ENCODE measurements at regions not wholly inside any gene's neighbourhood (a gene's known extent, or its start where the extent isn't known, plus 50 kb on each side); places are given as distances from the start of the nearest gene placed in this dataset.

- Histone ChIP-seq H3K36me3 (ENCODE audit: control insufficient read depth, insufficient read depth, low read length) (no peaks in the 10 kb centered on the region), H3K9me3 (ENCODE audit: control insufficient read depth in 2 of 2, low read length in 2 of 2) (no peaks in the 10 kb centered on the region), H3K4me1 (ENCODE audit: control insufficient read depth, insufficient read depth, low read length, poor library complexity, severe bottlenecking) (no peaks in the 10 kb centered on the region), H3K27ac (ENCODE audit: insufficient read depth, low read length, poor library complexity, severe bottlenecking) (no peak overlapping the region), H3K27me3 (ENCODE audit: control insufficient read depth, insufficient read depth, low read length) (no peaks in the 10 kb centered on the region), H3K4me3 (ENCODE audit: low read depth, low read length) (no peak overlapping the region)
- Mint-ChIP-seq H3K9me3 (peaks cover 0 to 12% (median 4%) of the 10 kb centered on the region in 7 donors), H3K27ac (no peak overlapping the region), H3K27me3 (no peaks in the 10 kb centered on the region), H3K4me1 (no peaks in the 10 kb centered on the region), H3K36me3 (no peaks in the 10 kb centered on the region), H3K4me3 (no peak overlapping the region)
- no peak for DNase-seq
- no peak for ATAC-seq (ENCODE audit: low read depth in 2 of 2)
Observed at GRCh38 chr20:39799366-39799965, 837.3 kb downstream of the DHX35 start.

- no peaks in the 10 kb centered on the region for H3K4me1 Mint-ChIP-seq
- H3K36me3 Mint-ChIP-seq = no peaks in the 10 kb centered on the region
- H3K9me3 Mint-ChIP-seq = peaks cover 0 to 12% (median 4%) of the 10 kb centered on the region in 7 donors
- no peaks in the 10 kb centered on the region for H3K27me3 ChIP-seq (ENCODE audit: control insufficient read depth, insufficient read depth, low read length)
- no peak overlapping the region for H3K27ac Mint-ChIP-seq
- no peak for ATAC-seq (ENCODE audit: low read depth in 2 of 2)
- no peaks in the 10 kb centered on the region for H3K4me1 ChIP-seq (ENCODE audit: control insufficient read depth, insufficient read depth, low read length, poor library complexity, severe bottlenecking)
- no peaks in the 10 kb centered on the region for H3K36me3 ChIP-seq (ENCODE audit: control insufficient read depth, insufficient read depth, low read length)
- no peak for DNase-seq
- H3K27ac ChIP-seq (ENCODE audit: insufficient read depth, low read length, poor library complexity, severe bottlenecking) = no peak overlapping the region
- H3K4me3 Mint-ChIP-seq = no peak overlapping the region
- no peak overlapping the region for H3K4me3 ChIP-seq (ENCODE audit: low read depth, low read length)
- no peaks in the 10 kb centered on the region for H3K9me3 ChIP-seq (ENCODE audit: control insufficient read depth in 2 of 2, low read length in 2 of 2)
- H3K27me3 Mint-ChIP-seq = no peaks in the 10 kb centered on the region
Observed at GRCh38 chr20:39795401-39796272, 833.5 kb downstream of the DHX35 start.

GRCh38 chr20:39792334-39792733 is 830.2 kb downstream of the DHX35 start:
- H3K36me3 Mint-ChIP-seq = no peaks in the 10 kb centered on the region
- Histone ChIP-seq H3K9me3 (ENCODE audit: control insufficient read depth in 2 of 2, low read length in 2 of 2) (no peaks in the 10 kb centered on the region), H3K36me3 (ENCODE audit: control insufficient read depth, insufficient read depth, low read length) (no peaks in the 10 kb centered on the region), H3K27ac (ENCODE audit: insufficient read depth, low read length, poor library complexity, severe bottlenecking) (no peak overlapping the region), H3K4me1 (ENCODE audit: control insufficient read depth, insufficient read depth, low read length, poor library complexity, severe bottlenecking) (no peaks in the 10 kb centered on the region), H3K27me3 (ENCODE audit: control insufficient read depth, insufficient read depth, low read length) (no peaks in the 10 kb centered on the region), H3K4me3 (ENCODE audit: low read depth, low read length) (no peak overlapping the region)
- ATAC-seq (ENCODE audit: low read depth in 2 of 2) (no peak), DNase-seq (no peak)
- no peak overlapping the region for H3K27ac Mint-ChIP-seq
- no peak overlapping the region for H3K4me3 Mint-ChIP-seq
- no peaks in the 10 kb centered on the region for H3K27me3 Mint-ChIP-seq
- no peaks in the 10 kb centered on the region for H3K4me1 Mint-ChIP-seq
- peaks cover 0 to 1% (median 0%) of the 10 kb centered on the region in 7 donors for H3K9me3 Mint-ChIP-seq

- Histone ChIP-seq H3K9me3 (ENCODE audit: control insufficient read depth in 2 of 2, low read length in 2 of 2) (no peaks in the 10 kb centered on the region), H3K36me3 (ENCODE audit: control insufficient read depth, insufficient read depth, low read length) (no peaks in the 10 kb centered on the region), H3K4me3 (ENCODE audit: low read depth, low read length) (no peak overlapping the region), H3K27me3 (ENCODE audit: control insufficient read depth, insufficient read depth, low read length) (no peaks in the 10 kb centered on the region), H3K27ac (ENCODE audit: insufficient read depth, low read length, poor library complexity, severe bottlenecking) (no peak overlapping the region), H3K4me1 (ENCODE audit: control insufficient read depth, insufficient read depth, low read length, poor library complexity, severe bottlenecking) (no peaks in the 10 kb centered on the region)
- no peak for ATAC-seq (ENCODE audit: low read depth in 2 of 2)
- no peaks in the 10 kb centered on the region for H3K36me3 Mint-ChIP-seq
- H3K4me1 Mint-ChIP-seq = no peaks in the 10 kb centered on the region
- H3K27me3 Mint-ChIP-seq = no peaks in the 10 kb centered on the region
- H3K9me3 Mint-ChIP-seq = peaks cover 0 to 2% (median 1%) of the 10 kb centered on the region in 7 donors
- H3K27ac Mint-ChIP-seq = no peak overlapping the region
- no peak overlapping the region for H3K4me3 Mint-ChIP-seq
- DNase-seq = no peak
Observed at GRCh38 chr20:39789411-39789810, 827.3 kb downstream of the DHX35 start.

- no peak for ATAC-seq (ENCODE audit: low read depth in 2 of 2)
- H3K4me3 ChIP-seq (ENCODE audit: low read depth, low read length) = no peak overlapping the region
- Mint-ChIP-seq H3K36me3 (no peaks in the 10 kb centered on the region), H3K27ac (no peak overlapping the region), H3K4me3 (no peak overlapping the region), H3K4me1 (no peaks in the 10 kb centered on the region), H3K9me3 (peaks cover 0 to 5% (median 4%) of the 10 kb centered on the region in 7 donors), H3K27me3 (no peaks in the 10 kb centered on the region)
- H3K36me3 ChIP-seq (ENCODE audit: control insufficient read depth, insufficient read depth, low read length) = no peaks in the 10 kb centered on the region
- H3K27me3 ChIP-seq (ENCODE audit: control insufficient read depth, insufficient read depth, low read length) = no peaks in the 10 kb centered on the region
- no peak for DNase-seq
- H3K4me1 ChIP-seq (ENCODE audit: control insufficient read depth, insufficient read depth, low read length, poor library complexity, severe bottlenecking) = no peaks in the 10 kb centered on the region
- no peaks in the 10 kb centered on the region for H3K9me3 ChIP-seq (ENCODE audit: control insufficient read depth in 2 of 2, low read length in 2 of 2)
- H3K27ac ChIP-seq (ENCODE audit: insufficient read depth, low read length, poor library complexity, severe bottlenecking) = no peak overlapping the region
Observed at GRCh38 chr20:39785252-39785917, 823.2 kb downstream of the DHX35 start.

GRCh38 chr20:39784693-39785092 is 822.5 kb downstream of the DHX35 start:
- Histone ChIP-seq H3K9me3 (ENCODE audit: control insufficient read depth in 2 of 2, low read length in 2 of 2) (no peaks in the 10 kb centered on the region), H3K27me3 (ENCODE audit: control insufficient read depth, insufficient read depth, low read length) (no peaks in the 10 kb centered on the region), H3K4me1 (ENCODE audit: control insufficient read depth, insufficient read depth, low read length, poor library complexity, severe bottlenecking) (no peaks in the 10 kb centered on the region), H3K27ac (ENCODE audit: insufficient read depth, low read length, poor library complexity, severe bottlenecking) (no peak overlapping the region), H3K36me3 (ENCODE audit: control insufficient read depth, insufficient read depth, low read length) (no peaks in the 10 kb centered on the region), H3K4me3 (ENCODE audit: low read depth, low read length) (no peak overlapping the region)
- Mint-ChIP-seq H3K27me3 (no peaks in the 10 kb centered on the region), H3K27ac (no peak overlapping the region), H3K4me3 (no peak overlapping the region), H3K36me3 (no peaks in the 10 kb centered on the region), H3K9me3 (peaks cover 0 to 5% (median 4%) of the 10 kb centered on the region in 7 donors), H3K4me1 (no peaks in the 10 kb centered on the region)
- no peak for DNase-seq
- no peak for ATAC-seq (ENCODE audit: low read depth in 2 of 2)

- no peak overlapping the region for H3K4me3 Mint-ChIP-seq
- DNase-seq = no peak
- no peak overlapping the region for H3K4me3 ChIP-seq (ENCODE audit: low read depth, low read length)
- H3K9me3 ChIP-seq (ENCODE audit: control insufficient read depth in 2 of 2, low read length in 2 of 2) = no peaks in the 10 kb centered on the region
- ATAC-seq (ENCODE audit: low read depth in 2 of 2) = no peak
- no peak overlapping the region for H3K27ac ChIP-seq (ENCODE audit: insufficient read depth, low read length, poor library complexity, severe bottlenecking)
- no peak overlapping the region for H3K27ac Mint-ChIP-seq
- no peaks in the 10 kb centered on the region for H3K4me1 Mint-ChIP-seq
- H3K27me3 Mint-ChIP-seq = no peaks in the 10 kb centered on the region
- no peaks in the 10 kb centered on the region for H3K36me3 Mint-ChIP-seq
- no peaks in the 10 kb centered on the region for H3K27me3 ChIP-seq (ENCODE audit: control insufficient read depth, insufficient read depth, low read length)
- no peaks in the 10 kb centered on the region for H3K4me1 ChIP-seq (ENCODE audit: control insufficient read depth, insufficient read depth, low read length, poor library complexity, severe bottlenecking)
- H3K36me3 ChIP-seq (ENCODE audit: control insufficient read depth, insufficient read depth, low read length) = no peaks in the 10 kb centered on the region
- peaks cover 0 to 4% (median 2%) of the 10 kb centered on the region in 7 donors for H3K9me3 Mint-ChIP-seq
Observed at GRCh38 chr20:39778847-39779604, 816.9 kb downstream of the DHX35 start.

Data from CD4-positive, CD25-positive, alpha-beta regulatory T cell (primary cell).